Stimulated activated naive B cell treated with anti-CD40 and anti-IgM and Interleukin-4, amounts not matched to agents 10 μg/mL and 1 μg/mL and 100 μg/mL, for 72 hours (primary cell): ENCODE measurements at regions not wholly inside any gene's neighbourhood (a gene's known extent, or its start where the extent isn't known, plus 50 kb on each side); places are given as distances from the start of the nearest gene placed in this dataset.
"Not testable (repeated sequence)": the region's sequence is repeated elsewhere in the genome, so short reads cannot be mapped to it uniquely, and the experiment has no call there.

Experiments used
- ATAC-seq, 2 donors: fragments of 150-1000 bp; cut with Tn5 transposase; replicated peaks; 2 replicates each; pipeline ENCODE4 v1.10.0; 2021; ENCODE audit warnings: moderate library complexity in 1 of 2
- DNase-seq: peaks from one replicate; pipeline ENCODE4 v3.0.0; 2021
- H3K27ac Mint-ChIP-seq: one replicate; pipeline ENCODE4 v1.8.0; 2022; ENCODE audit warnings: mild to moderate bottlenecking, mixed read lengths
- H3K27me3 Mint-ChIP-seq, 2 donors: one replicate each; pipeline ENCODE4 v1.8.0; 2022; ENCODE audit warnings: mixed read lengths in 2 of 2
- H3K36me3 Mint-ChIP-seq, 2 donors: one replicate each; pipeline ENCODE4 v1.8.0; 2022; ENCODE audit warnings: mixed read lengths in 2 of 2, mild to moderate bottlenecking in 1 of 2
- H3K4me1 Mint-ChIP-seq, 2 donors: one replicate each; pipeline ENCODE4 v1.8.0; 2022; ENCODE audit warnings: mixed read lengths in 2 of 2, mild to moderate bottlenecking in 1 of 2
- H3K4me3 Mint-ChIP-seq, 2 donors: one replicate each; pipeline ENCODE4 v1.8.0; 2022; ENCODE audit warnings: mild to moderate bottlenecking in 2 of 2, mixed read lengths in 2 of 2, moderate library complexity in 1 of 2
- H3K9me3 Mint-ChIP-seq, 2 donors: one replicate each; pipeline ENCODE4 v1.8.0; 2022; ENCODE audit warnings: mixed read lengths in 2 of 2, mild to moderate bottlenecking in 1 of 2

GRCh38 chr3:198139037-198139436 lies 179.0 kb downstream of the LMLN start:
- not testable (repeated sequence) for H3K4me3 Mint-ChIP-seq, H3K27ac Mint-ChIP-seq, ATAC-seq, H3K9me3 Mint-ChIP-seq, H3K36me3 Mint-ChIP-seq, DNase-seq, H3K27me3 Mint-ChIP-seq, H3K4me1 Mint-ChIP-seq

GRCh38 chr3:198139513-198140167 lies 179.6 kb downstream of the LMLN start:
- H3K27me3 Mint-ChIP-seq, H3K4me1 Mint-ChIP-seq, H3K36me3 Mint-ChIP-seq, DNase-seq, H3K27ac Mint-ChIP-seq, H3K9me3 Mint-ChIP-seq, H3K4me3 Mint-ChIP-seq, ATAC-seq: not testable (repeated sequence)

GRCh38 chr3:198143300-198144137 lies 183.5 kb downstream of the LMLN start:
- H3K4me3 Mint-ChIP-seq, H3K4me1 Mint-ChIP-seq, ATAC-seq, H3K9me3 Mint-ChIP-seq, H3K27ac Mint-ChIP-seq, H3K27me3 Mint-ChIP-seq, DNase-seq, H3K36me3 Mint-ChIP-seq: not testable (repeated sequence)

- H3K9me3 Mint-ChIP-seq, H3K27me3 Mint-ChIP-seq, DNase-seq, H3K4me1 Mint-ChIP-seq, H3K27ac Mint-ChIP-seq, ATAC-seq, H3K36me3 Mint-ChIP-seq, H3K4me3 Mint-ChIP-seq: not testable (repeated sequence)
Observed at GRCh38 chr3:198145231-198145784, 185.3 kb downstream of the LMLN start.

- H3K4me3 Mint-ChIP-seq, H3K36me3 Mint-ChIP-seq, H3K27ac Mint-ChIP-seq, DNase-seq, ATAC-seq, H3K9me3 Mint-ChIP-seq, H3K4me1 Mint-ChIP-seq, H3K27me3 Mint-ChIP-seq: not testable (repeated sequence)
Observed at GRCh38 chr3:198146070-198146469, 186.1 kb downstream of the LMLN start.

GRCh38 chr3:198146559-198147164 lies 186.6 kb downstream of the LMLN start:
- H3K36me3 Mint-ChIP-seq, H3K4me1 Mint-ChIP-seq, H3K4me3 Mint-ChIP-seq, ATAC-seq, DNase-seq, H3K27ac Mint-ChIP-seq, H3K9me3 Mint-ChIP-seq: not testable (repeated sequence)
- peaks cover 5 to 11% of the 10 kb centered on the region in 2 donors for H3K27me3 Mint-ChIP-seq

GRCh38 chr3:198147213-198147612 lies 187.2 kb downstream of the LMLN start:
- not testable (repeated sequence) for DNase-seq, ATAC-seq, H3K4me3 Mint-ChIP-seq, H3K9me3 Mint-ChIP-seq, H3K27ac Mint-ChIP-seq, H3K36me3 Mint-ChIP-seq, H3K4me1 Mint-ChIP-seq
- peaks cover 5 to 12% of the 10 kb centered on the region in 2 donors for H3K27me3 Mint-ChIP-seq

- H3K9me3 Mint-ChIP-seq, DNase-seq, H3K36me3 Mint-ChIP-seq, ATAC-seq, H3K27ac Mint-ChIP-seq, H3K4me1 Mint-ChIP-seq, H3K4me3 Mint-ChIP-seq: not testable (repeated sequence)
- H3K27me3 Mint-ChIP-seq = peaks cover 9 to 12% of the 10 kb centered on the region in 2 donors
Observed at GRCh38 chr3:198147993-198148392, 188.0 kb downstream of the LMLN start.

- not testable (repeated sequence) for H3K9me3 Mint-ChIP-seq, DNase-seq, H3K4me1 Mint-ChIP-seq, H3K27ac Mint-ChIP-seq, H3K4me3 Mint-ChIP-seq, H3K36me3 Mint-ChIP-seq, ATAC-seq
- H3K27me3 Mint-ChIP-seq = peaks cover 10 to 12% of the 10 kb centered on the region in 2 donors
Observed at GRCh38 chr3:198149904-198150303, 189.9 kb downstream of the LMLN start.

GRCh38 chr3:198151867-198152266 lies 191.8 kb downstream of the LMLN start:
- H3K27ac Mint-ChIP-seq, H3K27me3 Mint-ChIP-seq, ATAC-seq, H3K4me1 Mint-ChIP-seq, DNase-seq, H3K9me3 Mint-ChIP-seq, H3K4me3 Mint-ChIP-seq, H3K36me3 Mint-ChIP-seq: not testable (repeated sequence)

GRCh38 chr3:198155771-198156170 lies 195.8 kb downstream of the LMLN start:
- DNase-seq, ATAC-seq, H3K27ac Mint-ChIP-seq, H3K27me3 Mint-ChIP-seq, H3K4me3 Mint-ChIP-seq, H3K36me3 Mint-ChIP-seq, H3K9me3 Mint-ChIP-seq, H3K4me1 Mint-ChIP-seq: not testable (repeated sequence)

GRCh38 chr3:198157231-198157868 lies 197.3 kb downstream of the LMLN start:
- H3K9me3 Mint-ChIP-seq, H3K4me3 Mint-ChIP-seq, DNase-seq, H3K4me1 Mint-ChIP-seq, H3K27ac Mint-ChIP-seq, H3K36me3 Mint-ChIP-seq, H3K27me3 Mint-ChIP-seq: not testable (repeated sequence)
- ATAC-seq = peak; percentile 80 to 97

- DNase-seq, ATAC-seq, H3K27me3 Mint-ChIP-seq, H3K4me3 Mint-ChIP-seq, H3K9me3 Mint-ChIP-seq, H3K4me1 Mint-ChIP-seq, H3K36me3 Mint-ChIP-seq, H3K27ac Mint-ChIP-seq: not testable (repeated sequence)
Observed at GRCh38 chr3:198158007-198158406, 198.0 kb downstream of the LMLN start.

GRCh38 chr3:198167339-198168039 lies 207.5 kb downstream of the LMLN start:
- not testable (repeated sequence) for H3K27ac Mint-ChIP-seq, H3K36me3 Mint-ChIP-seq, ATAC-seq, H3K4me1 Mint-ChIP-seq, H3K27me3 Mint-ChIP-seq, H3K9me3 Mint-ChIP-seq, H3K4me3 Mint-ChIP-seq
- DNase-seq = peak; percentile 55
